WTC11 (cell line): ENCODE measurements at regions not wholly inside any gene's neighbourhood (a gene's known extent, or its start where the extent isn't known, plus 50 kb on each side); places are given as distances from the start of the nearest gene placed in this dataset.

Source experiments
- ATAC-seq: fragments of 200-7000 bp; cut with Tn5 transposase; 2 replicates; pipeline ENCODE4 v1.10.0; 2021; ENCODE audit warnings: mild to moderate bottlenecking, moderate library complexity
- CTCF ChIA-PET: fragments of 300-600 bp; sonication (Branson Sonifier 250); formaldehyde crosslinking; loops from one replicate; lab custom pipeline; 2021; ENCODE audit warnings: antibody characterized with exemption; lab: Charles Lee
- POLR2A ChIA-PET: fragments of 350-600 bp; sonication (Branson Sonifier 250); formaldehyde crosslinking; loops from one replicate; lab custom pipeline; 2021; ENCODE audit warnings: antibody characterized with exemption; lab: Charles Lee
- DNase-seq: peaks from one replicate; pipeline ENCODE4 v3.0.0; 2021; ENCODE audit warnings: low spot score
- H3K27ac Mint-ChIP-seq: 2 replicates; pipeline ENCODE4 v1.8.0; 2021; ENCODE audit warnings: mixed read lengths
- H3K27me3 Mint-ChIP-seq: 2 replicates; pipeline ENCODE4 v1.8.0; 2021; ENCODE audit warnings: low read depth, mild to moderate bottlenecking, moderate library complexity, mixed read lengths
- H3K36me3 Mint-ChIP-seq: 2 replicates; pipeline ENCODE4 v1.8.0; 2021; ENCODE audit warnings: mixed read lengths
- H3K4me1 Mint-ChIP-seq: 2 replicates; pipeline ENCODE4 v1.8.0; 2022; ENCODE audit warnings: mixed read lengths
- H3K4me3 Mint-ChIP-seq: 2 replicates; pipeline ENCODE4 v1.8.0; 2021; ENCODE audit warnings: mild to moderate bottlenecking, moderate library complexity, mixed read lengths
- H3K9me3 Mint-ChIP-seq: 2 replicates; pipeline ENCODE4 v1.8.0; 2021; ENCODE audit warnings: mixed read lengths
- ARID4B ChIP-seq: sonication (generic); formaldehyde crosslinking; IDR thresholded peaks from 2 replicates; pipeline ENCODE4 v1.8.0; 2023; ENCODE audit warnings: missing genetic modification reagents, mild to moderate bottlenecking, borderline replicate concordance
- E2F4 ChIP-seq: sonication (generic); formaldehyde crosslinking; IDR thresholded peaks from 2 replicates; pipeline ENCODE4 v1.8.1; 2022; ENCODE audit warnings: low read depth, mild to moderate bottlenecking, moderate library complexity, missing genetic modification reagents, borderline replicate concordance
- ELF4 ChIP-seq: sonication (generic); formaldehyde crosslinking; IDR thresholded peaks from 2 replicates; pipeline ENCODE4 v1.8.1; 2022; ENCODE audit warnings: low read depth, mild to moderate bottlenecking, moderate library complexity, missing genetic modification reagents
- ERG ChIP-seq: fragments of 250-450 bp; sonication (Bioruptor Pico); IDR thresholded peaks from 2 replicates; pipeline ENCODE4 v1.8.0; 2021; ENCODE audit warnings: mild to moderate bottlenecking
- FOXJ3 ChIP-seq: sonication (generic); formaldehyde crosslinking; IDR thresholded peaks from 2 replicates; pipeline ENCODE4 v1.9.0; 2021; ENCODE audit warnings: missing genetic modification reagents, mild to moderate bottlenecking, borderline replicate concordance
- GABPB1 ChIP-seq: sonication (generic); formaldehyde crosslinking; IDR thresholded peaks from 2 replicates; pipeline ENCODE4 v1.8.1; 2023; ENCODE audit warnings: mild to moderate bottlenecking, missing genetic modification reagents
- IRF1 ChIP-seq: sonication (generic); formaldehyde crosslinking; IDR thresholded peaks from 2 replicates; pipeline ENCODE4 v1.8.0; 2023; ENCODE audit warnings: missing genetic modification reagents
- MAX ChIP-seq: sonication (generic); formaldehyde crosslinking; IDR thresholded peaks from 2 replicates; pipeline ENCODE4 v1.8.0; 2022; ENCODE audit warnings: mild to moderate bottlenecking, missing genetic modification reagents
- MXD4 ChIP-seq: fragments of 250-450 bp; sonication (Bioruptor Pico); IDR thresholded peaks from 2 replicates; pipeline ENCODE4 v1.8.0; 2021; ENCODE audit warnings: mild to moderate bottlenecking, moderate library complexity, borderline replicate concordance
- NR2C2 ChIP-seq: sonication (generic); formaldehyde crosslinking; IDR thresholded peaks from 2 replicates; pipeline ENCODE4 v1.8.0; 2022; ENCODE audit warnings: mild to moderate bottlenecking, missing genetic modification reagents
- SOX15 ChIP-seq: fragments of 250-450 bp; sonication (Bioruptor Pico); IDR thresholded peaks from 2 replicates; pipeline ENCODE4 v1.9.0; 2021; ENCODE audit warnings: mild to moderate bottlenecking
- ZNF263 ChIP-seq: sonication (generic); formaldehyde crosslinking; IDR thresholded peaks from 2 replicates; pipeline ENCODE4 v1.8.1; 2022; ENCODE audit warnings: low read depth, mild to moderate bottlenecking, moderate library complexity, missing genetic modification reagents
- ZNF281 ChIP-seq: sonication (generic); formaldehyde crosslinking; IDR thresholded peaks from 2 replicates; pipeline ENCODE4 v1.8.0; 2023; ENCODE audit warnings: mild to moderate bottlenecking, missing genetic modification reagents
- ZNF532 ChIP-seq: fragments of 250-450 bp; sonication (Bioruptor Pico); IDR thresholded peaks from 2 replicates; pipeline ENCODE4 v1.9.0; 2021; ENCODE audit warnings: mild to moderate bottlenecking, borderline replicate concordance
- ZSCAN18 ChIP-seq: fragments of 250-450 bp; sonication (Bioruptor Pico); IDR thresholded peaks from 2 replicates; pipeline ENCODE4 v2.1.2; 2022; ENCODE audit warnings: mild to moderate bottlenecking, moderate library complexity

- Mint-ChIP-seq H3K27ac (no peak overlapping the region), H3K36me3 (no peaks in the 10 kb centered on the region), H3K4me3 (no peak overlapping the region), H3K27me3 (no peaks in the 10 kb centered on the region), H3K9me3 (peaks cover 15% of the 10 kb centered on the region), H3K4me1 (peaks cover 57% of the 10 kb centered on the region)
- ChIA-PET CTCF (no interaction called here), POLR2A (interaction anchor here (1.2 kb wide), 1 partner anchor 182 kb away, joined by 3 read pairs; the partner anchor contains the start of gene DMTF1)
- no peak for ATAC-seq
- no peak for TF ChIP-seq MXD4 (CRISPR knock-in tag)
- TF ChIP-seq ZNF263 (CRISPR knock-in tag) = no peak
- TF ChIP-seq ZNF532 (CRISPR knock-in tag) = no peak
- TF ChIP-seq ERG (CRISPR knock-in tag) = no peak
- no peak for TF ChIP-seq IRF1
- no peak for TF ChIP-seq ZSCAN18 (CRISPR knock-in tag)
- no peak for TF ChIP-seq ARID4B
- no peak for TF ChIP-seq ELF4 (CRISPR knock-in tag)
- no peak for TF ChIP-seq MAX
- no peak for TF ChIP-seq SOX15 (CRISPR knock-in tag)
- no peak for TF ChIP-seq E2F4 (CRISPR knock-in tag)
- TF ChIP-seq FOXJ3 = no peak
- TF ChIP-seq NR2C2 (CRISPR knock-in tag) = no peak
- no peak for TF ChIP-seq ZNF281
- TF ChIP-seq GABPB1 (CRISPR knock-in tag) = no peak
- DNase-seq = no peak
Observed at GRCh38 chr7:86970547-86970946, 88.9 kb downstream of the ELAPOR2 start.
